ENCODE measurements at regions not wholly inside any gene's neighbourhood (a gene's known extent, or its start where the extent isn't known, plus 50 kb on each side); places are given as distances from the start of the nearest gene placed in this dataset.
"Not testable (repeated sequence)": the region's sequence is repeated elsewhere in the genome, so short reads cannot be mapped to it uniquely, and the experiment has no call there.

- DNase-seq (ENCODE audit: low read depth in 1 of 2, low spot score in 1 of 2), result no peak
Observed at GRCh38 chr5:99076723-99077640, 148.2 kb upstream of the CHD1 start.

GRCh38 chr5:99072846-99073245 is 144.0 kb upstream of the CHD1 start:
- DNase-seq (ENCODE audit: low read depth in 1 of 2, low spot score in 1 of 2), result no peak

- no peak for DNase-seq (ENCODE audit: low read depth in 1 of 2, low spot score in 1 of 2)
Observed at GRCh38 chr5:99070822-99071221, 142.0 kb upstream of the CHD1 start.

- DNase-seq (ENCODE audit: low read depth in 1 of 2, low spot score in 1 of 2), result no peak
Observed at GRCh38 chr5:99070362-99070761, 141.6 kb upstream of the CHD1 start.

- DNase-seq (ENCODE audit: low read depth in 1 of 2, low spot score in 1 of 2), result no peak
Observed at GRCh38 chr5:99068944-99069650, 140.3 kb upstream of the CHD1 start.

- no peak for DNase-seq (ENCODE audit: low read depth in 1 of 2, low spot score in 1 of 2)
Observed at GRCh38 chr5:99063737-99064136, 134.9 kb upstream of the CHD1 start.

- DNase-seq (ENCODE audit: low read depth in 1 of 2, low spot score in 1 of 2), result no peak
Observed at GRCh38 chr5:99061711-99062110, 132.9 kb upstream of the CHD1 start.

GRCh38 chr5:99061299-99061698 is 132.5 kb upstream of the CHD1 start:
- DNase-seq (ENCODE audit: low read depth in 1 of 2, low spot score in 1 of 2), result no peak

- peak; percentile 67 to 69 for DNase-seq (ENCODE audit: low read depth in 1 of 2, low spot score in 1 of 2)
Observed at GRCh38 chr5:99060306-99061261, 131.8 kb upstream of the CHD1 start.

- no peak for DNase-seq (ENCODE audit: low read depth in 1 of 2, low spot score in 1 of 2)
Observed at GRCh38 chr5:99059685-99060084, 130.9 kb upstream of the CHD1 start.

GRCh38 chr5:99058466-99058865 is 129.7 kb upstream of the CHD1 start:
- DNase-seq (ENCODE audit: low read depth in 1 of 2, low spot score in 1 of 2), result no peak

GRCh38 chr5:99054972-99055371 is 126.2 kb upstream of the CHD1 start:
- no peak for DNase-seq (ENCODE audit: low read depth in 1 of 2, low spot score in 1 of 2)

- DNase-seq (ENCODE audit: low read depth in 1 of 2, low spot score in 1 of 2), result no peak
Observed at GRCh38 chr5:99045871-99046270, 117.1 kb upstream of the CHD1 start.

GRCh38 chr5:99043257-99043656 is 114.5 kb upstream of the CHD1 start:
- DNase-seq (ENCODE audit: low read depth in 1 of 2, low spot score in 1 of 2), result not testable (repeated sequence)

- peak; percentile 3 to 25 for DNase-seq (ENCODE audit: low read depth in 1 of 2, low spot score in 1 of 2)
Observed at GRCh38 chr5:99037668-99038067, 108.9 kb upstream of the CHD1 start.

GRCh38 chr5:99035942-99036341 is 107.1 kb upstream of the CHD1 start:
- no peak for DNase-seq (ENCODE audit: low read depth in 1 of 2, low spot score in 1 of 2)

- no peak for DNase-seq (ENCODE audit: low read depth in 1 of 2, low spot score in 1 of 2)
Observed at GRCh38 chr5:99034336-99034735, 105.5 kb upstream of the CHD1 start.

GRCh38 chr5:99033014-99033900 is 104.5 kb upstream of the CHD1 start:
- no peak for DNase-seq (ENCODE audit: low read depth in 1 of 2, low spot score in 1 of 2)

- DNase-seq (ENCODE audit: low read depth in 1 of 2, low spot score in 1 of 2), result no peak
Observed at GRCh38 chr5:99032234-99033013, 103.6 kb upstream of the CHD1 start.

Measured in stimulated activated CD4-positive, alpha-beta T cell treated with anti-CD3 and anti-CD28 coated beads, Interleukin-15, amount 100 ng/mL, for 1 hour (primary cell).